ENCODE measurements at regions not wholly inside any gene's neighbourhood (a gene's known extent, or its start where the extent isn't known, plus 50 kb on each side); places are given as distances from the start of the nearest gene placed in this dataset.
A peak's percentile ranks its signal among the peaks of the same experiment; 100 is the strongest.
"Not testable (repeated sequence)": the region's sequence is repeated elsewhere in the genome, so short reads cannot be mapped to it uniquely, and the experiment has no call there.

GRCh38 chr11:56876621-56877275, 112.0 kb upstream of the OR5AK2 start:
- DNase-seq (ENCODE audit: low read depth in 2 of 2), result no peak

- DNase-seq (ENCODE audit: low read depth in 2 of 2), result no peak
Measured at GRCh38 chr11:56855217-56855616, 106.7 kb upstream of the OR9G4 start.

GRCh38 chr11:56852131-56852530, 103.6 kb upstream of the OR9G4 start:
- DNase-seq (ENCODE audit: low read depth in 2 of 2), result no peak

GRCh38 chr11:56849852-56850251, 101.4 kb upstream of the OR9G4 start:
- no peak for DNase-seq (ENCODE audit: low read depth in 2 of 2)

- no peak for DNase-seq (ENCODE audit: low read depth in 2 of 2)
Measured at GRCh38 chr11:56849250-56849649, 100.8 kb upstream of the OR9G4 start.

GRCh38 chr11:56848141-56848809, 99.8 kb upstream of the OR9G4 start:
- no peak for DNase-seq (ENCODE audit: low read depth in 2 of 2)

- DNase-seq (ENCODE audit: low read depth in 2 of 2), result no peak
Measured at GRCh38 chr11:56846631-56847576, 98.4 kb upstream of the OR9G4 start.

- no peak for DNase-seq (ENCODE audit: low read depth in 2 of 2)
Measured at GRCh38 chr11:56845121-56845732, 96.7 kb upstream of the OR9G4 start.

- DNase-seq (ENCODE audit: low read depth in 2 of 2), result no peak
Measured at GRCh38 chr11:56843816-56844215, 95.3 kb upstream of the OR9G4 start.

GRCh38 chr11:56842814-56843794, 94.6 kb upstream of the OR9G4 start:
- no peak for DNase-seq (ENCODE audit: low read depth in 2 of 2)

GRCh38 chr11:56841210-56841810, 92.8 kb upstream of the OR9G4 start:
- peak in 1 of 2 experiments; percentile 1 for DNase-seq (ENCODE audit: low read depth in 2 of 2)

- DNase-seq (ENCODE audit: low read depth in 2 of 2), result not testable (repeated sequence)
Measured at GRCh38 chr11:56827357-56827756, 78.9 kb upstream of the OR9G4 start.

- no peak for DNase-seq (ENCODE audit: low read depth in 2 of 2)
Measured at GRCh38 chr11:56819916-56820315, 71.4 kb upstream of the OR9G4 start.

GRCh38 chr11:56817661-56818060, 69.2 kb upstream of the OR9G4 start:
- no peak for DNase-seq (ENCODE audit: low read depth in 2 of 2)

- no peak for DNase-seq (ENCODE audit: low read depth in 2 of 2)
Measured at GRCh38 chr11:56816259-56816658, 67.8 kb upstream of the OR9G4 start.

GRCh38 chr11:56808326-56808725, 59.8 kb upstream of the OR9G4 start:
- DNase-seq (ENCODE audit: low read depth in 2 of 2), result no peak

GRCh38 chr11:56799691-56800210, 51.3 kb upstream of the OR9G4 start:
- no peak for DNase-seq (ENCODE audit: low read depth in 2 of 2)
